GM19468 (cell line): ENCODE measurements at regions not wholly inside any gene's neighbourhood (a gene's known extent, or its start where the extent isn't known, plus 50 kb on each side); places are given as distances from the start of the nearest gene placed in this dataset.

Experiments used
- ATAC-seq: cut with Tn5 transposase; IDR thresholded peaks from one replicate; pipeline ENCODE4 v1.9.1; 2021; ENCODE audit warnings: mild to moderate bottlenecking, moderate library complexity, moderate number of reproducible peaks; ENCODE audit not compliant: unreplicated experiment; ENCODE audit errors: extremely low read depth

DNA sequence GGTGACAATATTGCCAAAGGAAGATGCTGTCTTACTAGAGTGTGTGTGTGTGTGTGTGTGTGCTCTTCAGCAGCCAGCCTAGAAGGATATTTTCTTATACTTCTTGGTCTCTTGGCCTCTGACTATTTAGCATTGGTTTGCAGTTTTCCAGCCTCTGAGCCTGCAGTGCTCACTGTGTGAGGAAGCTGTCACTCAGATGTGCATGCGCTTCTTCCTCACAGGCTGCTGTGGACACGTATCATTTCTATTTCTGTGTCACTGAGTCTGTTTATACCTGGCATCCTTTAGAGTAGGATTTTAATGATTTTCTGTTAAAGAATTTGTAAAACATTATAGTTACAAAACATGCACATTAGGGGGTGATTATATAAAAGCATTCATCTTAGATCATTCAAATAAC lies 83.3 kb downstream of the ALDH8A1 start:
- ATAC-seq = no peak

GRCh38 chr6:134864558-134864957 lies 85.3 kb downstream of the ALDH8A1 start:
- ATAC-seq = no peak

- ATAC-seq = no peak
These were observed 86.0 kb downstream of the ALDH8A1 start for GRCh38 chr6:134863763-134864510.

DNA sequence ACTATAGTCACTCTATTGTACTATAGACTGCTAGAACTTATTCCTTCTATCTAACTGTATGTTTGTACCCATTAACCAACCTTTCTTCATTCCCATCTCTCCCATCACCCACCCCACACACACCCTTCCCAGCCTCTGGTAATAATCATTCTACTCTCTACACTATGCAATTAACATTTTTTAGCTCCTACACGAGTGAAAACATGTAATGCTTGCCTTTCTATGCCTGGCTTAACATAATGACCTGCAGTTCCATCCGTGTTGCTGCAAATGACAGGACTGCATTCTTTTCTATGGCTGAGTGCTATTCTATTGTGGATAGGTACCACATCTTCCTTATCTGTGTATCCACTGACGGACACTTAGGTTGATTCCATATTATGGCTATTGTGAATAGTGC lies 95.5 kb downstream of the ALDH8A1 start:
- ATAC-seq = no peak

- ATAC-seq = no peak
These were observed 96.5 kb downstream of the ALDH8A1 start for GRCh38 chr6:134853111-134854055.

DNA sequence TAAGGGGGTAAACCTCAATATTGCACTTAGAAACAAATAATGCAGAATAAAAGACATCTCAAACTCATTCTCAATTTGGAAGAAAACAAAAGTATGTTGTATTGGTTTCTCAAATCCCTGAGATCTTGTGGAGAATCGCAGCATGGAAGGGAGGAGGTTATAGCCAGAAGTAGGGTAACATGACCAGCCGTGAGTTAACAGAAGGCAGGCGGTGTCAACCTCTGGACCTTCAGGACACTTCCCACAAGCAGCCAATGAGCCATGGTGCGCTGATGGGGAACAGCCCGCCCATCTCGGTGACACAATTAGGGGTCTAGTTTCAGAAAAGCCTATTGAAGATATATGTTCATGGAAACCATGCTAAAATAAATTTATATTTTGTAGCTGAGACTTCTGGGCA lies 98.4 kb downstream of the ALDH8A1 start:
- ATAC-seq = no peak

GRCh38 chr6:134850721-134851305 lies 99.1 kb downstream of the ALDH8A1 start:
- ATAC-seq = no peak

- ATAC-seq = no peak
These were observed 99.9 kb downstream of the ALDH8A1 start for GRCh38 chr6:134849920-134850447.

- ATAC-seq = no peak
These were observed 101.8 kb downstream of the ALDH8A1 start for GRCh38 chr6:134848076-134848475.

- no peak for ATAC-seq
These were observed 103.0 kb downstream of the ALDH8A1 start for GRCh38 chr6:134846865-134847264.

DNA sequence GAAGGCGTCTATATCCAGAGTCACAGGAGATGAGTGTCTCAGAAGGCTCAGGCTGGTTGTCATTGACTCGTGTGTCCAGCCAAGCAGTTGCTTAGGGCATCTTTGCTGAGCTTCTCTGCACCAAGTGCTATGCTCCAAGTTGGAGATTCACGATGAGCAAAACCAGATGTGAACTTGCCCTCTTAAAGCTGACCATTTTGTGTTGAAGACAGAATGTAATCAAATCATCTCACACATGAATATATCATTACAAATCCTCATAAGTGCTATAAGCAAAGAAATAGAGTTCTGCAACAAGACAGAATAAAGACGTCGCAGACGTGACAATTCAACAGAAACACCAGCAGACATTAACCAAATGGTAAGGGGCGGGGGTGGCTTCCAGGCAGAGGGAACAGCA lies 103.9 kb downstream of the ALDH8A1 start:
- no peak for ATAC-seq

DNA sequence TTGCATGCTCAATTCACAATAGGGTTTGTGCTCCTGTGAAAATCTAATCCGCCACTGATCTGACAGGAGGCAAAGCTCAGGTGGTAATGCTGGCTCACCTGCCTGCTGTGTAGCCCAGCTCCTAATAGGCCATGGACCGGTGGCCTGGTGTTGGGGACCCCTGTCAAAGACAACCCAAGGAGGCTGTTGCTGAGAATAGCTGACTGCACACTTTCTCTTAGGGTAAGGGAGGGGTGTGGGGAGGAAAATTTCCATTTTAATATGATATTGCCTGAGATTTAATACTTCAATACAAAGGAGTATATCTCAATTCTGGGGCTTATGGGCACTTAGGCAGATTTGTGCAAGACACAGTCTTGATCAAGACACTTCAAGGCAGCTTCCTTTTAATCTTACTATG lies 105.8 kb downstream of the ALDH8A1 start:
- no peak for ATAC-seq

DNA sequence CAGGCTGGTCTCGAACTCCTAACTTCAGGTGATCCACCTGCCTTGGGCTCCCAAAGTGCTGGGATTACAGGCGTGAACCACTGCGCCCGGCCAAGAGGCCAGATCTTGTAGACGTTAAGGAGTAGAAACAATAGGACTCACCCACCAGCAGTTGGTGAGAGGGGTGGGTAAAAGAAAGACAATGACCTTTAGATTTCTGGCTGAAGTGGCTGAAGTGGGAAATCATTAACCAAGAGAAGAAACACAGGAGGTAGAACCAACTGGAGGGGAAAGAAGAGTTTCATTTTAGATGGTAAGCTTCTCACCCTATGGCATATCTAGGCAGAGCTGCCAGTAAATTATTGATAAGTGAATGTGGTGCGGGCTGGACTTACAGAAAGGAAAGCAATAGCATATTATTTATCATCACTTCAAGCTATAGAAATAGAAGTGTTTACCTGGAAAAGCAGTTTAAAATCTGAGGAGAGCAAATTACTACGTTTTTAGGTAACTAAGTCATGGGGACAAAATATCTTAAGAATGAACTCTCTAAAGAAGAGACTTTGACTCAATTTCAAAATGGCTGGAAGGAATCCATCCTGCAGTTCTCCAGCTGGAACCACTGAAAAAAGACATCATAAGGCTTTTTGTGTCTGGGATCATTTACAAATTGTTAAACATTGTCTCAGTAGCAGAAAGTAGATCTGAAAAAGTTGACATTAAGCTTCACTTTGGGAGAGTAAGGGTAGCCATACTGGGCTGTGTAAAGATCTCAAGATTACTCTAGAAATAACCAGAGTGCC lies 109.6 kb downstream of the ALDH8A1 start:
- peak; percentile 51 for ATAC-seq

GRCh38 chr6:134835993-134836392 lies 113.9 kb downstream of the ALDH8A1 start:
- ATAC-seq = no peak

- no peak for ATAC-seq
These were observed 119.0 kb downstream of the ALDH8A1 start for GRCh38 chr6:134830940-134831339.

- no peak for ATAC-seq
These were observed 119.7 kb downstream of the ALDH8A1 start for GRCh38 chr6:134830194-134830593.

DNA sequence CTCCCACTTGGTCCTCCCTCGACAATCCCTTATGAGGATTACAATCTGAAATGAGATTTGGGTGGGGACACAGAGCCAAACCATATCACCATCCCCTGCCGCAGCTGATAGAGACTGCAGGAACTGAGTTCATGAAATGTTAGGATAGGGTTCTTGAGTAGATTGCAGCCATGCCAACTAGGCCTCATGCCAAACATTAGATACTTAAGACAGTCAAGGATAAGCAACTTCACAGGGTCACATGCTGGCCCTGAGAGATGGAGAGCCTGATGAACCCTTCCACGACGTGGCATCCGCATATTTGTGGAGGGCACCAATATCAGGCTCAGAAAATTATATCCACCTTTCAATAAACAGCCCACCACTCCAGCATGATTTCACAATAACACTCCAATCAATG lies 121.3 kb downstream of the ALDH8A1 start:
- no peak for ATAC-seq

DNA sequence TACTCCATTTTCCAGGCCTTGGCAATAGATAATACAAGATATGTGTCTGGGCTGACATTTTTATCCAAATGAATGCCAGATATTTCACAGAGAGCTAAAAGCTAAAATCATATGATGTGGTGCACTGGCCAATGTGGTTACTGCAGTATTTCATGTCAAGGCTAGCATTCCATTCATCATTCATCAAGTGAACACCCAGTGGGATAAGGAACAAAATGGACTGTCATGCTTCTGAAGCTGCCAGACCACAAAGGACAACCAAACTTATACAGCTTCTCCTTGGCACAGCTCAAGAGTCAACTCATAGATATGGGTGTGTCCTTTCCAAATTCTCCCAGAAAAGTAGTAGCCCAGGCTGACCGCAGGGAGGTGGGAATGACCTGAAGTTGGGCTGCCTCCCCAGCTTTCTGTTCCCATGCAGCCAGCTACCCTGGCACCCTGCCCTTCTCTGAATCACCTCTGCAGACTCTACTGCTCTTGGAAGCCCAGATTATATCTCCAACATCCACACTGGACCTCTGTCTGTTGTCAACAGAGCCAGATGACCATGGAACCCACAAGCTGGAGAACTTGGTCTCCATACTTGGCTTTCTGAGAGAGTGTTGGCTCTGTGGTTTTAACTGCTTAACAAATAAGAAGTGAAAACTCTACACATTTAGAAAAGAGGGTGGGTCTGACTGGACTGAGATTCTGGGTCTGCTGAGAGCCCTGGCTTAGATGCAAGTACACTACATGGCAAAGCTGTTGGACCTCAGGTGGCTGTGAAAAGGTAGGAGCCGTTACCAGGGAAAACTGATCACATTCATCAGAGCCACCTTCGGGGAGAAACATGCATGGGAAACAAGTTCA lies 122.8 kb downstream of the ALDH8A1 start:
- no peak for ATAC-seq

DNA sequence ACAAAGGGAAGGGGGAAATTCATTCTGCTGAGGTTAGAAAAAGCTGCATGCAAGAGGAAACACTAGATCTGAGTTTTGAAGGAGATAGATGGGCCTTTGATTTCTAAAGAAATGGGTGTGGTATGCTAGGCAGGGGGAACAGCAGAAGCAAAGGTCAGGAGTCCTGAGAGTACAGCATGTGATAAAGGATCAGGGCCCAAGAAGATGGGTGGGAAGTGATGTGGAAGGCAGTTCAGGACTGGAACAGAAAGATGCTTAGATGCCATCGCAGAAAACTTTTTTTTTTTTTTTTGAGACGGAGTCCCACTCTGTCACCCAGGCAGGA lies 126.2 kb downstream of the ALDH8A1 start:
- ATAC-seq = no peak
